ENCODE measurements at regions not wholly inside any gene's neighbourhood (a gene's known extent, or its start where the extent isn't known, plus 50 kb on each side); places are given as distances from the start of the nearest gene placed in this dataset.
A peak's percentile ranks its signal among the peaks of the same experiment; 100 is the strongest.

DNA sequence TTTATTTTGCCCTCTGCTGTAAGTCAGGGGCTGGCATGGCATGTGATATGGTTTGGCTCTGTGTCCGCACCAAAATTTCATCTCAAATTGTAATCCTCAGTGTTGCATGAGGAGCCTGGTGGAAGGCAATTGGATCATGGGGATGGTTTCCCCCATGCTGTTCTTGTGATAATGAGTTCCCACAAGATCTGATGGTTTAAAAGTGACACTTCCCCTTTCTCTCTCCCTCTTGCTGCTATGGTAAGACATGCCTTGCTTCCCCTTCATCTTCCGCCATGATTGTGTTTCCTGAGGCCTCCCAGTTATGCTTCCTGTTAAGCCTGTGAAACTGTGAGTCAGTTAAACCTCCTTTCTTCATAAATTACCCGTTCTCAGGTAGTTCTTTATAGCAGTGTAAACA lies 72.0 kb upstream of the MSX1 start:
- DNase-seq (ENCODE audit: low read depth, low spot score) = no peak
- no peak for TF ChIP-seq CTCF (conservative IDR thresholded peaks at IDR 0.05)
- Mint-ChIP-seq H3K36me3 (ENCODE audit: low read depth) (peaks cover 16% of the 10 kb centered on the region), H3K4me1 (peaks cover 8% of the 10 kb centered on the region), H3K4me3 (no peak overlapping the region), H3K27me3 (ENCODE audit: low read depth) (peaks cover 13% of the 10 kb centered on the region), H3K9me3 (peaks cover 13% of the 10 kb centered on the region), H3K27ac (ENCODE audit: unreplicated experiment) (no peak overlapping the region)

DNA sequence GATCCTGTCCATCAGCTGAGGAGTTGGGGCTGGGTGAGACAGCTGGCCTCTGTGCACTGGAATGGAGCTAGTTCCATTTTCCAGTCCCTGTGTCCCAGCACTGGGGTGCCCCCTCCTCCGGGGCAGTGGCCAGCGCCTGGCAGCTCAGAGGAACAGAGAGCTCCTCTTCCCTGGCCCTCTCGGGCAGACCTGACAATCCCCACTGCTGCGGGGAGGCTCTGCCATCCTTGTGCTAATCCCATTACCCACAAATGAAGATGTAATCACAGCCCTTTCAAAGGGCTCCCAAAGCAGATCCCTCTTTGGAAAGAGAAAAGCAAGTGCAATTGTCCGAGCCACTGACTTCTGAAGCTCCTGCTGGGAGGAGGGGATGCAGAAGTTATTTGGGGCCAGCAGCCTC lies 75.1 kb upstream of the MSX1 start:
- H3K36me3 Mint-ChIP-seq (ENCODE audit: low read depth) = peaks cover 12% of the 10 kb centered on the region
- H3K4me3 Mint-ChIP-seq = no peak overlapping the region
- H3K27me3 Mint-ChIP-seq (ENCODE audit: low read depth) = peaks cover 33% of the 10 kb centered on the region
- peaks cover 9% of the 10 kb centered on the region for H3K4me1 Mint-ChIP-seq
- TF ChIP-seq CTCF (conservative IDR thresholded peaks at IDR 0.05) = no peak
- H3K9me3 Mint-ChIP-seq = peaks cover 10% of the 10 kb centered on the region
- H3K27ac Mint-ChIP-seq (ENCODE audit: unreplicated experiment) = peak overlapping the region; percentile 16
- DNase-seq (ENCODE audit: low read depth, low spot score) = no peak

GRCh38 chr4:4783847-4784246 lies 75.6 kb upstream of the MSX1 start:
- Mint-ChIP-seq H3K27ac (ENCODE audit: unreplicated experiment) (no peak overlapping the region), H3K36me3 (ENCODE audit: low read depth) (peaks cover 8% of the 10 kb centered on the region), H3K4me1 (peaks cover 9% of the 10 kb centered on the region), H3K9me3 (peaks cover 6% of the 10 kb centered on the region), H3K4me3 (no peak overlapping the region), H3K27me3 (ENCODE audit: low read depth) (peaks cover 36% of the 10 kb centered on the region)
- no peak for TF ChIP-seq CTCF (conservative IDR thresholded peaks at IDR 0.05)
- DNase-seq (ENCODE audit: low read depth, low spot score) = no peak

GRCh38 chr4:4782969-4783368 lies 76.5 kb upstream of the MSX1 start:
- Mint-ChIP-seq H3K4me1 (peaks cover 9% of the 10 kb centered on the region), H3K27ac (ENCODE audit: unreplicated experiment) (no peak overlapping the region), H3K27me3 (ENCODE audit: low read depth) (peaks cover 36% of the 10 kb centered on the region), H3K36me3 (ENCODE audit: low read depth) (peaks cover 8% of the 10 kb centered on the region), H3K4me3 (no peak overlapping the region), H3K9me3 (peaks cover 6% of the 10 kb centered on the region)
- no peak for TF ChIP-seq CTCF (conservative IDR thresholded peaks at IDR 0.05)
- DNase-seq (ENCODE audit: low read depth, low spot score) = no peak

DNA sequence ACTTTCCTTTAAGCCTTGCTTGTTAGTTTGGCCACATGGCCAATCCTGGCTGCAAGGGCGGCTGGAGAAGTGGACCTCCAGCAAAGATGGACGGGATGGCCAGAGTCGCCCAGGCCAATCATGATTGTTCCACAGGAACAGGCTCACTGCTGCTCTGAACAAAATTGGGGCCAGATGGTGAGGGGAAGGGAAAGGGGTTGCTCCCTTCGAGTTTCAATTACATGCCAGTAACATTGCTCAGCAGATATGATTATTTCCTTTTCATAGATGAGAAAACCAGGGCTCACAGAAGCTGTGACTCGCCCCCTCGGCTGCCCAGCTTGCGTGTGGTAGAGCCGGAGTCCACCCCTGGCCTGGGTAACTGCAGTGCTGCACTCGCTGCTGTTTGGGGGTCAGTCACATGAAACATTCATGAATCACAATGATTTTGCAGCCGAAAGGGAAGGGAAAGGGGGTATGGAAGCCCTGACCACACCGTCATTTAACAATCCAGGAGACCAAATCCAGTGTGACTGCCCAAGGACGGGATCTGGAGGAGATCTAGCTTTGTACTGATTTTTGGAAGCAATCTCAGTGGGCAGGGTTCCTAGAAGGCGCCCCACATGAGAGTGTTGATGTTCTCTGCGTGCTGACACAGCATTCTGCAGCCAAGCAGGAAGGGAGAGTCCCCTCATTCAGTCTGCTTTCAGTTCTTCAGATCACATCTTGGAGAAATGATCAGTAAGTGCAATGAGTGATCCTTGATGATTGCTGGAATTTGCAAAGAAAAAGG lies 77.3 kb upstream of the MSX1 start:
- Mint-ChIP-seq H3K4me3 (no peak overlapping the region), H3K27me3 (ENCODE audit: low read depth) (peaks cover 38% of the 10 kb centered on the region), H3K9me3 (no peaks in the 10 kb centered on the region), H3K36me3 (ENCODE audit: low read depth) (peaks cover 2% of the 10 kb centered on the region), H3K4me1 (peaks cover 9% of the 10 kb centered on the region), H3K27ac (ENCODE audit: unreplicated experiment) (peak overlapping the region; percentile 79)
- no peak for DNase-seq (ENCODE audit: low read depth, low spot score)
- TF ChIP-seq CTCF (conservative IDR thresholded peaks at IDR 0.05) = no peak

Measured in neural crest cell (in vitro differentiated cells).